Activated T-helper 1 cell treated with anti-CD3 and anti-CD28 coated beads, Interleukin-12 subunit alpha, Interleukin-12 subunit beta, Interleukin-2, Interleukin-4 antibody, amounts not matched to agents 30 ng/mL and 10 ng/mL and 1 ng/mL, durations not matched to agents 14 hours and 24 hours and 36 hours (primary cell): ENCODE measurements at regions not wholly inside any gene's neighbourhood (a gene's known extent, or its start where the extent isn't known, plus 50 kb on each side); places are given as distances from the start of the nearest gene placed in this dataset.

ENCODE experiments used
- DNase-seq: peaks from one replicate; pipeline ENCODE4 v3.0.0; 2021; ENCODE audit warnings: low spot score
- H3K27ac Mint-ChIP-seq: one replicate; pipeline ENCODE4 v1.8.0; 2021; ENCODE audit warnings: mild to moderate bottlenecking, mixed read lengths
- H3K27me3 Mint-ChIP-seq: one replicate; pipeline ENCODE4 v1.8.0; 2022; ENCODE audit warnings: mild to moderate bottlenecking, moderate library complexity, mixed read lengths; ENCODE audit not compliant: insufficient read depth
- H3K36me3 Mint-ChIP-seq: one replicate; pipeline ENCODE4 v1.8.0; 2021; ENCODE audit warnings: low read depth, mixed read lengths
- H3K4me1 Mint-ChIP-seq: one replicate; pipeline ENCODE4 v1.8.0; 2021; ENCODE audit warnings: low read depth, mixed read lengths
- H3K4me3 Mint-ChIP-seq: one replicate; pipeline ENCODE4 v1.8.0; 2021; ENCODE audit warnings: mild to moderate bottlenecking, moderate library complexity, mixed read lengths
- H3K9me3 Mint-ChIP-seq: one replicate; pipeline ENCODE4 v1.8.0; 2021; ENCODE audit warnings: mixed read lengths
- intact Hi-C: fragments of 100-400 bp; cut with micrococcal nuclease; formaldehyde crosslinking; loops from one replicate; pipeline ENCODE4 v1.15.1; 2024

DNA sequence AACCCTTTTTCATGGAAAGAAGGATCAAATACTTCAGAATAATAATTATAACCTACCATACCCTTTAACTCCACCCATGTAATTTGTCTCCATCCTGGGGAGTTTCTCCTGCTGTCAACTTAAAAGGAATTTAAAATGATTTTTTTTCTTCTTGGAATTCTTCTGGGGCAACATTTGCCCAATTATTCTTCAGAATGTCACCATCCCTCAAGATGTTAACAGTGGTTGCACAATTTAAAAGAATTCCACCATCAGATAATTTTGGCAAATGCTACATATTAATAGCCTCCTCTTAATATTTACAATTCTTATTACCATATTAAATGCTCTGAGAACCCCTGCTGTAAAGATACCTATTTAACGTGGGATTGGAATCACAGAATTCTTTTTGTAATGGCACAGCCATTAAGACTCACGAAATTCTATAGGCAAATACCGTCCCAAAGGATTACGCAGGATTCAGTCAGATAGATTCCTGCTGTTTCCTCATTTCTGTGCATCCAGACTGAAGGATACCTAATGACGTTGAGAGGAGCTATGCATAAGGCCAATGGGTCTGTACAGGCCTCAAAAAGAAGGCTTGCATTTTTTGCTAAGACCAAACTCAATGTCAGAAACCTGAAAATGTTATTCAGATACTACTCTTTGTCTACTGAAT lies 177.5 kb downstream of the DAD1 start:
- Mint-ChIP-seq H3K36me3 (no peaks in the 10 kb centered on the region), H3K9me3 (no peaks in the 10 kb centered on the region), H3K27ac (no peak overlapping the region), H3K4me3 (no peak overlapping the region), H3K27me3 (no peaks in the 10 kb centered on the region), H3K4me1 (no peaks in the 10 kb centered on the region)
- DNase-seq: no peak
- intact Hi-C loops: no loop called here

DNA sequence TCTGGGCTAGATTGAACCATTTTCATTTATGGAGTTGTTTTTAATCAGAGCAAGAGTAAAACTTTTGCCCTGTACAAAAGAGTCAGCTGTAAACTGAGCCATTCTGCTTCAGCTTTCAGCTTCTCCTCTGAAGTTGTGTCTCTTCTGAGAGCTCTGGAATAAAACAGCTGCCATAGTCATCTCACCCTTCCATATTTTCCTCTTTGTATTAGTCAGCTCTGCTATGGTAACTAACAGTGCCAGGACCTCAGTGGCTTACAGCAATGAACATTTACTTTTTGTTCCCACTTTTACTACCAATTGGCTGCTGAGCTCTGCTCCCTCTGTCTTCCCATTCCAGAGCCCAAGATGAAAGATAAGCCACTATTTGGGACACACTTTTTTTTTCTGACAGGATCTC lies 178.5 kb downstream of the DAD1 start:
- Mint-ChIP-seq H3K4me1 (no peaks in the 10 kb centered on the region), H3K9me3 (no peaks in the 10 kb centered on the region), H3K36me3 (no peaks in the 10 kb centered on the region)

DNA sequence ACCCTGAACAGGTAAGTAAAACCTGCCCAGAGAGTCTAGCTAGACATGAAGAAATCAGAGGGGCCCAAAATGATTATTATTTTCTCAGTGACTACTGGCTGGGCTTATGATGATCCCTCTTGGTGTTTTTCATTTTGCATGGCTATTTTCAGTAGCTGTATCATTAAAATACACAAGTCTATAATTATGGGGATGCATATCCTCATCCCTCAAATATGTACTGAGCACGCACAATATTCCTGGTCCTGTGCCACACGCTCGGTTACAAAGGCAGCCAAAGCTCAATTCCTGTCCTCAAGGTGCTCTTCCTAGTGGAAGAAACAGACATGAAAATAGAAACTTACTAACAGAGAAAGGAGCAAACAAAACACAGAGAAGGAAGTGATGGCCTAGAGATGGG lies 180.0 kb downstream of the DAD1 start:
- H3K27ac Mint-ChIP-seq: no peak overlapping the region
- H3K9me3 Mint-ChIP-seq: no peaks in the 10 kb centered on the region
- H3K4me1 Mint-ChIP-seq: no peaks in the 10 kb centered on the region
- no peaks in the 10 kb centered on the region for H3K36me3 Mint-ChIP-seq
- H3K4me3 Mint-ChIP-seq: no peak overlapping the region
- intact Hi-C loops: no loop called here
- no peaks in the 10 kb centered on the region for H3K27me3 Mint-ChIP-seq
- DNase-seq: no peak

More for the DNA sequence above, 178.5 kb downstream of the DAD1 start:
- no peak overlapping the region for H3K4me3 Mint-ChIP-seq
- no peak overlapping the region for H3K27ac Mint-ChIP-seq
- no peak for DNase-seq
- intact Hi-C loops: no loop called here
- H3K27me3 Mint-ChIP-seq: no peaks in the 10 kb centered on the region

DNA sequence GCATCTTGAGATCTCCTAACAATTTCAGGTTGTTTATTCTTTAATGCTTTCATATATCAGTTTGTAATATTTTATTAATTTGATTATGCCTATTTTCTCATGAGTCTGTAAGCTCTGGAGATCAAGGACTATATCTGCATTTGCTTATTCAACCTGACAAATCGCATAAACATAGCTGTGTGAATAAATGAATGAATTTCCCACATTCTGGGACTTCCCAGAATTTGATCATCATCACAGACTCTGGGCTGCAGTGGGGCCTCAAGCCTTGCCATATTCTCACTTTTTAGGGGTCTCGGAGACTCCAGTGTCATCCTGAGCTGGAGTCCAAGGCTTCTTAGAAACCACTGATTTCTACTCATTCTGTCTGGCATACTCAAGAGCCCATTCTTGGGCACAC lies 180.5 kb downstream of the DAD1 start:
- intact Hi-C loops: no loop called here
- Mint-ChIP-seq H3K4me1 (no peaks in the 10 kb centered on the region), H3K9me3 (no peaks in the 10 kb centered on the region), H3K4me3 (no peak overlapping the region), H3K27ac (no peak overlapping the region), H3K36me3 (no peaks in the 10 kb centered on the region), H3K27me3 (no peaks in the 10 kb centered on the region)
- DNase-seq: no peak

DNA sequence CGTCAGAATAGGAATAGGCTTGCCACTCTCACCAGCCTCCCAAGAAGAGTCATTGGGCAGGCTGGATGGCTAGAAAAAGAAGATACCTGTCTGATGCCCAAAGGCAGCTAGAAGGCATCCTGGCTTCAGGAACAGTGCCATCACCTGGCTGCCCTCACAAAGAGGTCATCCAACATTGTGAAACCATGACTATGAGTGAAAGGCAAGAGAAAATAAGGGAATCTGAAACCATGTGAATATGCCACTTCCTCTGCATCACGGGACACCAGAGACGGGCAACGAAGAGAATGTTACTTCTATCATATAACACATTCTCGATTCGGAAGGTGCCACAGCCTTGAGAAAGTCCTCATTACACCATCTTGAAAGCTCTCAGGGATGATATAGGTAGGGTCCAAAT lies 182.0 kb downstream of the DAD1 start:
- no peaks in the 10 kb centered on the region for H3K9me3 Mint-ChIP-seq
- no peak overlapping the region for H3K4me3 Mint-ChIP-seq
- no peaks in the 10 kb centered on the region for H3K4me1 Mint-ChIP-seq
- intact Hi-C loops: no loop called here
- no peak for DNase-seq
- H3K27me3 Mint-ChIP-seq: no peaks in the 10 kb centered on the region
- no peak overlapping the region for H3K27ac Mint-ChIP-seq
- no peaks in the 10 kb centered on the region for H3K36me3 Mint-ChIP-seq

DNA sequence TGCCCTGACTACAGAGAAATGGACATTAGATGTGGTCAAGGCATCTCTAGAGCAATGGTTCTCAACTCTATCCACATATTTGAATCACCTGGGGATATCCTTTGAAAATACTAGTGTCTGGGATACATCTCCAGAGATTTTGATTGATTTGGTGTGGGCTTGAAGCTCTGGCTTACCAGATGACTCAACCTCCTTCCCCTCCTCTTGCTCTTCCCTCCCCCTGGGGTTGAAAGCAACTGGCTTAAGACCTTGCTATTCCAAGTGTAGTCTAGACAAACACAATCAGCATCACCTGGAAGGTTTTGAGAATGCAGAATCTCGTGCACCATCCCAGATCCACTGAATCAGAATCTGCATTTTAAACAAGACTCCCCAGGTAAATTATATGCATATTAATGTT lies 183.8 kb downstream of the DAD1 start:
- H3K4me1 Mint-ChIP-seq: no peaks in the 10 kb centered on the region
- no peaks in the 10 kb centered on the region for H3K36me3 Mint-ChIP-seq
- intact Hi-C loops: no loop called here
- DNase-seq: no peak
- no peaks in the 10 kb centered on the region for H3K27me3 Mint-ChIP-seq
- H3K9me3 Mint-ChIP-seq: no peaks in the 10 kb centered on the region
- no peak overlapping the region for H3K27ac Mint-ChIP-seq
- no peak overlapping the region for H3K4me3 Mint-ChIP-seq

DNA sequence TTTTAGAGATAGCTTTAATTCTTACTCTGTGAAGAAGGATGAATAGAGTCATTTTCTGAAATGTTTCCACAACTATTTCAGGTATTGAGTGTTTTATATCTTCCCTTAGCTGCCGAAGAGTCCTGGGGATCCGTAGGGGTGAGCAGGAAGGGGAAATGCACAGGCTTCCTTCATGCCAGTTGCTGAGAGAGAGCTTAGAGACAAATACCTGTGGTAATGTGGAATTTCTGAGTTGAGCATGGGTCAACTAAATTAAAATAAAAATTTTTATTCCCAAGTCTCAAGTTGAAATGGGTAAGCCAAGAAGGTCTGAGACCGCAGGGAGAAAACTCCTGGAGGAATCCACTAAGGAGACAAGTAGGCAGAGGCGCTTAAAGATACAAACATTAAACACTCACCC lies 185.7 kb downstream of the DAD1 start:
- Mint-ChIP-seq H3K27ac (no peak overlapping the region), H3K36me3 (no peaks in the 10 kb centered on the region), H3K4me1 (no peaks in the 10 kb centered on the region), H3K4me3 (no peak overlapping the region), H3K9me3 (no peaks in the 10 kb centered on the region), H3K27me3 (no peaks in the 10 kb centered on the region)
- intact Hi-C loops: no loop called here
- DNase-seq: no peak

DNA sequence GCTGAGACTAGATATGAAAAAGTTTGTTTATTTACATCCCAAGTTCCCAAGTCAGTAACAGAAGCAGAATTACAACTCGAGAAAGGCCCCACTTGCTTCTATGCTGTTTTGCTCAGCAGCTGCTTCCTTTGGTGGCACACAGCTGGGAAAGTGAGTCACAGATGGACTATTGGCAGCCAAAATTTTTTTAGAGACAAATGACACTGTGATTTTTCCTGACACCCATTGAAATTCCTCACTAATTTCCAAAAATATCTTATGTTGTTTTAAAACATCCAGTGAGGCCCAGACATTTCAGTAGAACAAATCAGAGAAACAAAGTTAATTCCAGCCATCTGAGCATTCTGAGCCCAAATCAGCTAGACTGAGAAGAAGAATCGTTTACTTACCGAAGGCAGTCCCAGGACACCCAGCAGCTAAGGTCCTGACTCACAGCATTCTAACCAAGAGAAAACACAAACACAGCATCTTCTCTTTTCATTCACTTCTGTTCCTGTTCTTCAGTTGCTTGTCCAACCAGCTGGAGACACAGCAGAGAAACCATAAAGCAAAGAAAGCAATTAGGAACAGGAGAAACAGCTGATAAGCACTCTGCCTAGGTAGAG lies 188.3 kb downstream of the DAD1 start:
- DNase-seq: no peak
- H3K4me1 Mint-ChIP-seq: no peaks in the 10 kb centered on the region
- no peaks in the 10 kb centered on the region for H3K27me3 Mint-ChIP-seq
- intact Hi-C loops: no loop called here
- no peak overlapping the region for H3K27ac Mint-ChIP-seq
- no peak overlapping the region for H3K4me3 Mint-ChIP-seq
- no peaks in the 10 kb centered on the region for H3K9me3 Mint-ChIP-seq
- H3K36me3 Mint-ChIP-seq: no peaks in the 10 kb centered on the region

DNA sequence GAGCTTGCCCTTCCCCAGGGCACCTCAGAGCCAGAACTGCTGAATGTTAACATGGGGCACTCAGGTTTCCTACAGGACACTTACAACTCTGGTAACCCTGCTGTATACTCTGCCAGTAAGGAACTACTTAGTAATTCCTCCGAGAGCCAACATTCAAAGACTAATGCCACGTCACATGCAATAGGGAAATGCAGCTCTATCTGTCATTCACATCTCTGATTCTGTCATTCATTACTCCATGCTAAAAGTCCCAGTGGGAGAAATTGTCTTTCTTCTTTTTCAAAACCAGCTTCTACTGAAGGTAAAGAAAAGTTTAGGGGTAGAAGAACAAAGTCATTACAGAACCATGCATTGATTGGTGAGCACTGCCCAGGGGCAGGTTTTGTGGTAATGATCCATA lies 189.2 kb downstream of the DAD1 start:
- intact Hi-C loops: no loop called here
- H3K27ac Mint-ChIP-seq: no peak overlapping the region

DNA sequence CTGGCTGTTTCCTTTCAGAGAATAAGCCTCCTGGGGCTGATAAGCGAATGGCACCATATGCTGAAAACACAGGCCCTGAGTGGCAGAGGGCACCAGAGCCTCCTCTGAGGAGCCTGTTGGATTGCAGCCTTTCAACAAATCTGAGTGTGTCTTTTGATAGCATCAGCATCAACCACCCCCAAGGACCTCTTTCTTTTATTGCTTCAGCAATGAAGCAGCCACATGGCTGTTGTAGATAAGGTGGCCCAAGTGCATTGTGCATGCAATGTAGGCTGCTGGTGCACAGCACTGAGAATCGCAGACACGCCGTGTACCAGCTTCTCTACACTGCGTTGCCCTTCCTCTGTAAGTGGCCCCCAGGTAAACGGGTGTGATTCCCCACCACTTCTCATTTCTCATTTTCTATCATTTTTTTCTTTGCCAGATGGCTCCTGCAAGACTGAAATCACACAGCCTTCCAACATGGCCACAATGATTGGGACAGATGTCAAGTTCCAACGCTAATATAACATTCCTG lies 191.7 kb downstream of the DAD1 start:
- no peaks in the 10 kb centered on the region for H3K4me1 Mint-ChIP-seq
- intact Hi-C loops: no loop called here
- H3K27ac Mint-ChIP-seq: no peak overlapping the region
- no peaks in the 10 kb centered on the region for H3K27me3 Mint-ChIP-seq
- no peaks in the 10 kb centered on the region for H3K36me3 Mint-ChIP-seq
- no peaks in the 10 kb centered on the region for H3K9me3 Mint-ChIP-seq
- no peak overlapping the region for H3K4me3 Mint-ChIP-seq
- DNase-seq: no peak

More for the DNA sequence above, 189.2 kb downstream of the DAD1 start:
- Mint-ChIP-seq H3K36me3 (no peaks in the 10 kb centered on the region), H3K9me3 (no peaks in the 10 kb centered on the region), H3K27me3 (no peaks in the 10 kb centered on the region), H3K4me1 (no peaks in the 10 kb centered on the region), H3K4me3 (no peak overlapping the region)
- DNase-seq: no peak

DNA sequence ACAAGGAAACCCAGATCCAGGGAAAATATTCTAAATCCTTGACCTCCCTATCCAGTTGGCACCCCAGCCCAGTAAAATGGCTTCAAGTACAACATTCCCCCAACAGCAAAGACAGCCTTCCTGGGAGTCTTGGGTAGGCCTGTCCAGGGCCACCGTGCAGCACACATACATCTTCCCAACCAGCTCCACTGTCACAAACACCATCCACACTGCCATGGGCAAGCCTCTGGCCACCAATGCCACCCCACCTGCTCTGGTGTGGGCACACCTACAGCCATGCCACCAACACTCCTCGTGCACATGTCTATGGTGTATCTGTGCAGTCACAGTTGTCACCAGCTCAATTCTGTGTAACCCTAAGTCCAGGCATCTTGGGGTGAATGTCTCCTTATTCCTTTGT lies 193.2 kb downstream of the DAD1 start:
- Mint-ChIP-seq H3K27ac (no peak overlapping the region), H3K27me3 (no peaks in the 10 kb centered on the region), H3K36me3 (no peaks in the 10 kb centered on the region), H3K9me3 (no peaks in the 10 kb centered on the region), H3K4me3 (no peak overlapping the region), H3K4me1 (no peaks in the 10 kb centered on the region)
- intact Hi-C loops: no loop called here
- DNase-seq: no peak

DNA sequence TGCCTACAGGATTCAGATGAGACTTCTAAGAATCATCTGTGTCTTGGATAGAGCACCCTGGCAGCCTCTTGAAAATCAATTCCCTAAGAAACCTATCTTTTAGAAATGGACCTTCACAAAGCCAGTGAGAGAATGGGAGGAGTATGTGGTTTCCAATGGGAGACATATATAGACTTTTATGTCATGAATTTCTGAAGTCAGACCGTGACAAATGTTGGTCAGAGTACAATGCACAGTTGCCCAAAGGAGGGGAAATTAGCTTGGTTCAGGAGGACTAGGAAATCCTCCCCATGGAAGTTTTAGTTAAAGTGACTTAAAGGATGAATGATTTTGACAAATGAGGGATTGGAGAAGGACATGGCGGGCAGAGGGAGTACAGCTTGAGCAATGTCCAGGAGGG lies 194.4 kb downstream of the DAD1 start:
- Mint-ChIP-seq H3K4me1 (no peaks in the 10 kb centered on the region), H3K36me3 (no peaks in the 10 kb centered on the region), H3K27me3 (no peaks in the 10 kb centered on the region), H3K27ac (no peak overlapping the region), H3K4me3 (no peak overlapping the region), H3K9me3 (no peaks in the 10 kb centered on the region)
- intact Hi-C loops: no loop called here
- no peak for DNase-seq

DNA sequence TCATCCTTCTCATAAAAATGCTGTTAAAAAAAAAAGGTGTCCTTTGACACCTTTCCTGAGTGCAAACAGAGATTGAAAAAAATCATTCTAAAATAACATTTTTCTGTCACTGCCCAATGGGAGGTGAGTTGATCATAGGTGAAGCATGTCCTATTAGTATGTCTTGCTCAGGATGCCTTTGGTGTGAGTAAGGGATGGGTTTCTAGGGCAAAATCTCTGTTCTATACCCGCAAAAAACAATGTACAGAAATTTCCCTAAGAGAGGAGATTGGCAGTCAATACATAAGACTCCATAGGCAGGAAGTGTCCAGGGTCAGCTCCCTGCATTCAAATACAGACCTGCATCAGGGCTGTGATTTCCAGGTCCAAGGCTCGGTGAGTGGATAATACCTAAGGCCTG lies 195.2 kb downstream of the DAD1 start:
- Mint-ChIP-seq H3K27me3 (no peaks in the 10 kb centered on the region), H3K4me1 (no peaks in the 10 kb centered on the region), H3K4me3 (no peak overlapping the region), H3K36me3 (no peaks in the 10 kb centered on the region), H3K27ac (no peak overlapping the region), H3K9me3 (no peaks in the 10 kb centered on the region)
- intact Hi-C loops: no loop called here
- no peak for DNase-seq
